PC-3 (cell line): ENCODE measurements at regions not wholly inside any gene's neighbourhood (a gene's known extent, or its start where the extent isn't known, plus 50 kb on each side); places are given as distances from the start of the nearest gene placed in this dataset.

Experiments used
- ATAC-seq: fragments of 200-7000 bp; cut with Tn5 transposase; 2 replicates; pipeline ENCODE4 v1.9.1; 2020; ENCODE audit warnings: mild to moderate bottlenecking, moderate library complexity
- BruUV-seq: library from RNA; stranded (reverse); fragments of 400-500 nt; replicated peaks from 2 replicates; lab custom pipeline; 2021; lab: Mats Ljungman, UMichigan
- CTCF ChIA-PET: fragments of 300-600 bp; sonication (Branson Sonifier 250); formaldehyde crosslinking; loops from one replicate; lab custom pipeline; 2022; ENCODE audit warnings: antibody characterized with exemption; lab: Charles Lee
- POLR2A ChIA-PET: fragments of 300-600 bp; sonication (Branson Sonifier 250); formaldehyde crosslinking; loops from one replicate; lab custom pipeline; 2022; ENCODE audit warnings: antibody characterized with exemption; ENCODE audit not compliant: unreplicated experiment; lab: Charles Lee
- DNase-seq: peaks from one replicate; pipeline ENCODE4 v3.0.0-alpha.2; 2015
- H2AFZ ChIP-seq: fragments of 300-600 bp; sonication (generic); 2 replicates; pipeline ENCODE4 v1.6.0; 2016; ENCODE audit warnings: antibody characterized with exemption, low read length
- H3F3A ChIP-seq: fragments of 300-600 bp; sonication (generic); one replicate; pipeline ENCODE4 v1.6.0; 2017; ENCODE audit warnings: antibody characterized with exemption, low read length, control low read depth, mild to moderate bottlenecking; ENCODE audit not compliant: unreplicated experiment
- H3K27ac ChIP-seq: fragments of 300-600 bp; sonication (generic); 2 replicates; pipeline ENCODE4 v1.5.1; 2016; ENCODE audit warnings: mild to moderate bottlenecking, low read length
- H3K27me3 ChIP-seq: fragments of 300-600 bp; sonication (generic); 2 replicates; pipeline ENCODE4 v1.6.1; 2016; ENCODE audit warnings: low read length, mixed read lengths
- H3K36me3 ChIP-seq: fragments of 300-600 bp; sonication (generic); 2 replicates; pipeline ENCODE4 v1.6.1; 2016; ENCODE audit warnings: low read depth, mixed run types, low read length, mixed read lengths
- H3K4me1 ChIP-seq: fragments of 300-600 bp; sonication (generic); 2 replicates; pipeline ENCODE4 v1.5.1; 2016; ENCODE audit warnings: low read length; ENCODE audit not compliant: insufficient read depth
- H3K4me2 ChIP-seq: fragments of 300-600 bp; sonication (generic); 2 replicates; pipeline ENCODE4 v1.6.0; 2016; ENCODE audit warnings: low read length
- H3K4me3 ChIP-seq: fragments of 300-600 bp; sonication (generic); 2 replicates; pipeline ENCODE4 v1.5.1; 2016; ENCODE audit warnings: mild to moderate bottlenecking, low read length, mixed read lengths
- H3K79me2 ChIP-seq: fragments of 300-600 bp; sonication (generic); 2 replicates; pipeline ENCODE4 v1.6.1; 2017; ENCODE audit warnings: low read length, mixed read lengths
- H3K9ac ChIP-seq: fragments of 300-600 bp; sonication (generic); 2 replicates; pipeline ENCODE4 v1.6.0; 2016; ENCODE audit warnings: mild to moderate bottlenecking, low read length
- H3K9me2 ChIP-seq: fragments of 300-600 bp; sonication (generic); replicated peaks from 2 replicates; pipeline ENCODE4 v1.6.1; 2016; ENCODE audit warnings: mixed run types, low read length, mixed read lengths
- H3K9me3 ChIP-seq: fragments of 300-600 bp; sonication (generic); 2 replicates; pipeline ENCODE4 v1.6.1; 2016; ENCODE audit warnings: low read length, mixed read lengths
- H4K20me1 ChIP-seq: fragments of 300-600 bp; sonication (generic); 2 replicates; pipeline ENCODE4 v1.6.1; 2016; ENCODE audit warnings: low read length, mixed read lengths
- CTCF ChIP-seq: fragments of 300-600 bp; sonication (generic); conservative IDR thresholded peaks from 2 replicates; pipeline ENCODE4 v1.5.1; 2017; ENCODE audit warnings: antibody characterized with exemption, low read depth, mild to moderate bottlenecking, low read length
- EZH2 ChIP-seq: fragments of 300-600 bp; sonication (generic); IDR thresholded peaks from one replicate; pipeline ENCODE4 v1.6.1; 2017; ENCODE audit warnings: antibody characterized with exemption, mild to moderate bottlenecking, low read length; ENCODE audit not compliant: unreplicated experiment
- EZH2phosphoT487 ChIP-seq: fragments of 300-600 bp; sonication (generic); IDR thresholded peaks from 2 replicates; pipeline ENCODE4 v1.6.1; 2018; ENCODE audit warnings: mild to moderate bottlenecking, antibody characterized with exemption, low read length, borderline replicate concordance
- intact Hi-C: fragments of 100-400 bp; cut with micrococcal nuclease; formaldehyde crosslinking; loops from 2 replicates; pipeline ENCODE4 v1.9.0; 2023

GRCh38 chr12:67782573-67782972 lies 134.0 kb downstream of the DYRK2 start:
- Histone ChIP-seq H4K20me1 (no peaks in the 10 kb centered on the region), H3K4me2 (no peak overlapping the region), H3K36me3 (no peaks in the 10 kb centered on the region), H3K9me3 (no peaks in the 10 kb centered on the region), H3K79me2 (no peaks in the 10 kb centered on the region), H2AFZ (no peak overlapping the region), H3K4me3 (no peak overlapping the region), H3K27me3 (no peaks in the 10 kb centered on the region), H3K9ac (no peak overlapping the region), H3K9me2 (no peaks in the 10 kb centered on the region), H3F3A (no peaks in the 10 kb centered on the region), H3K27ac (no peak overlapping the region), H3K4me1 (0 out of 2 replicates have a peak, but pooled peaks cover 5% of the 10 kb centered on the region)
- DNase-seq (no peak), ATAC-seq (no peak)
- no peak for TF ChIP-seq EZH2
- TF ChIP-seq EZH2phosphoT487: no peak
- TF ChIP-seq CTCF: no peak
- intact Hi-C loops: no loop called here
- BruUV-seq: no TSS peak
- POLR2A ChIA-PET: no interaction called here
- CTCF ChIA-PET: no interaction called here

GRCh38 chr12:67783393-67783792 lies 134.8 kb downstream of the DYRK2 start:
- Histone ChIP-seq H3K9me3 (no peaks in the 10 kb centered on the region), H3K4me3 (no peak overlapping the region), H3K27ac (no peak overlapping the region), H3K27me3 (no peaks in the 10 kb centered on the region), H3K4me1 (peaks cover 5% of the 10 kb centered on the region; the same call in 1 of the 2 replicates), H3K79me2 (no peaks in the 10 kb centered on the region), H2AFZ (no peak overlapping the region), H3K4me2 (no peak overlapping the region), H4K20me1 (no peaks in the 10 kb centered on the region), H3F3A (no peaks in the 10 kb centered on the region), H3K9ac (no peak overlapping the region), H3K9me2 (no peaks in the 10 kb centered on the region), H3K36me3 (no peaks in the 10 kb centered on the region)
- intact Hi-C loops: no loop called here
- no peak for TF ChIP-seq EZH2
- no peak for TF ChIP-seq EZH2phosphoT487
- DNase-seq: no peak
- CTCF ChIA-PET: no interaction called here
- POLR2A ChIA-PET: no interaction called here
- ATAC-seq: peak; percentile 53; the same call in 1 of the 2 replicates
- no TSS peak for BruUV-seq

GRCh38 chr12:67784831-67785230 lies 136.3 kb downstream of the DYRK2 start:
- no peaks in the 10 kb centered on the region for H3K9me2 ChIP-seq
- intact Hi-C loops: no loop called here
- H3K79me2 ChIP-seq: no peaks in the 10 kb centered on the region
- no peaks in the 10 kb centered on the region for H3K9me3 ChIP-seq
- H4K20me1 ChIP-seq: no peaks in the 10 kb centered on the region
- peaks cover 5% of the 10 kb centered on the region; the same call in 1 of the 2 replicates for H3K4me1 ChIP-seq
- no peak overlapping the region for H3K27ac ChIP-seq
- no peak overlapping the region for H2AFZ ChIP-seq
- H3K4me3 ChIP-seq: no peak overlapping the region
- ATAC-seq: no peak
- H3K4me2 ChIP-seq: no peak overlapping the region
- DNase-seq: no peak
- ChIA-PET POLR2A (no interaction called here), CTCF (no interaction called here)
- no peak overlapping the region for H3K9ac ChIP-seq
- BruUV-seq: no TSS peak
- no peaks in the 10 kb centered on the region for H3F3A ChIP-seq
- no peak for TF ChIP-seq EZH2phosphoT487
- TF ChIP-seq CTCF: no peak
- TF ChIP-seq EZH2: no peak
- H3K36me3 ChIP-seq: no peaks in the 10 kb centered on the region
- H3K27me3 ChIP-seq: no peaks in the 10 kb centered on the region
